Mucosa of descending colon (tissue), 3 donors: ENCODE measurements at regions not wholly inside any gene's neighbourhood (a gene's known extent, or its start where the extent isn't known, plus 50 kb on each side); places are given as distances from the start of the nearest gene placed in this dataset.
"Not testable (repeated sequence)": the region's sequence is repeated elsewhere in the genome, so short reads cannot be mapped to it uniquely, and the experiment has no call there.

Experiments
- ATAC-seq: fragments of 200-7000 bp; cut with Tn5 transposase; one replicate; pipeline ENCODE4 v1.9.1; 2020; ENCODE audit warnings: mild to moderate bottlenecking, moderate library complexity
- DNase-seq, 3 donors: peaks; one replicate each; pipeline ENCODE4 v3.0.0-alpha.2; 2020
- H3K36me3 ChIP-seq: fragments of 200-600 bp; one replicate; pipeline ENCODE4 v1.8.0; 2021; ENCODE audit warnings: low read depth, mild to moderate bottlenecking
- H3K4me1 ChIP-seq: fragments of 200-600 bp; one replicate; pipeline ENCODE4 v1.8.0; 2021; ENCODE audit warnings: low read depth, mild to moderate bottlenecking
- H3K4me3 ChIP-seq: fragments of 200-600 bp; one replicate; pipeline ENCODE4 v1.8.0; 2021; ENCODE audit warnings: mild to moderate bottlenecking
- H3K9me3 ChIP-seq: fragments of 200-600 bp; one replicate; pipeline ENCODE4 v1.8.0; 2021; ENCODE audit warnings: mild to moderate bottlenecking
- CTCF ChIP-seq: fragments of 200-600 bp; IDR thresholded peaks from one replicate; pipeline ENCODE4 v1.8.0; 2022; ENCODE audit warnings: antibody characterized with exemption, mild to moderate bottlenecking
- intact Hi-C, 2 donors: fragments of 100-400 bp; cut with DNase I in 1 of 2; cut with micrococcal nuclease in 1 of 2; formaldehyde crosslinking; loops; one replicate each; pipeline versions ENCODE4 v1.11.0 to v1.11.1; 2022; cut with DNase I, micrococcal nuclease
- donor health status: DM: no; HTN: no; CAD: no; lungs with moderate emphysema.
- donor health status: DM: no; HTN: no; CAD: no.
- donor health status: DM: no; HTN: yes; CAD: no.

- ATAC-seq (no peak), DNase-seq (no peak)
- Histone ChIP-seq H3K4me3 (no peak overlapping the region), H3K36me3 (no peaks in the 10 kb centered on the region), H3K9me3 (peaks cover 30% of the 10 kb centered on the region), H3K4me1 (no peaks in the 10 kb centered on the region)
- TF ChIP-seq CTCF, result no peak
- intact Hi-C loops, result no loop called here
Measured at GRCh38 chr7:69374044-69374425, 224.2 kb upstream of the AUTS2 start.

GRCh38 chr7:69377191-69377590, 221.1 kb upstream of the AUTS2 start:
- intact Hi-C loops, result no loop called here
- TF ChIP-seq CTCF, result no peak
- DNase-seq, result no peak
- Histone ChIP-seq H3K36me3 (no peaks in the 10 kb centered on the region), H3K4me3 (no peak overlapping the region), H3K9me3 (peaks cover 37% of the 10 kb centered on the region), H3K4me1 (no peaks in the 10 kb centered on the region)
- ATAC-seq, result no peak

GRCh38 chr7:69388452-69389137, 209.7 kb upstream of the AUTS2 start:
- no peak for ATAC-seq
- H3K4me1 ChIP-seq, result no peaks in the 10 kb centered on the region
- H3K36me3 ChIP-seq, result no peaks in the 10 kb centered on the region
- no peak overlapping the region for H3K4me3 ChIP-seq
- peaks cover 28% of the 10 kb centered on the region for H3K9me3 ChIP-seq
- DNase-seq, result no peak
- intact Hi-C loops, result no loop called here
- TF ChIP-seq CTCF, result no peak

GRCh38 chr7:69389216-69389615, 209.1 kb upstream of the AUTS2 start:
- no peak for ATAC-seq
- no peak overlapping the region for H3K4me3 ChIP-seq
- peaks cover 26% of the 10 kb centered on the region for H3K9me3 ChIP-seq
- H3K36me3 ChIP-seq, result no peaks in the 10 kb centered on the region
- no peaks in the 10 kb centered on the region for H3K4me1 ChIP-seq
- DNase-seq, result no peak
- intact Hi-C loops, result no loop called here
- no peak for TF ChIP-seq CTCF

GRCh38 chr7:69393912-69394311, 204.4 kb upstream of the AUTS2 start:
- H3K36me3 ChIP-seq, intact Hi-C loops, H3K4me3 ChIP-seq, H3K4me1 ChIP-seq, DNase-seq, ATAC-seq: not testable (repeated sequence)
- H3K9me3 ChIP-seq, result peaks cover 25% of the 10 kb centered on the region

- peaks cover 27% of the 10 kb centered on the region for H3K9me3 ChIP-seq
- ATAC-seq (no peak), DNase-seq (no peak)
- H3K36me3 ChIP-seq, result no peaks in the 10 kb centered on the region
- intact Hi-C loops, result no loop called here
- no peak for TF ChIP-seq CTCF
- H3K4me3 ChIP-seq, result no peak overlapping the region
- H3K4me1 ChIP-seq, result no peaks in the 10 kb centered on the region
Measured at GRCh38 chr7:69395061-69395714, 203.1 kb upstream of the AUTS2 start.
